ENCODE measurements at regions not wholly inside any gene's neighbourhood (a gene's known extent, or its start where the extent isn't known, plus 50 kb on each side); places are given as distances from the start of the nearest gene placed in this dataset.

- TF ChIP-seq CTCF (IDR thresholded peaks at IDR 0.05) = no peak
- no peak for TF ChIP-seq POLR2A (IDR thresholded peaks at IDR 0.05)
Observed at GRCh38 chr18:40452599-40452998, 1502.4 kb upstream of the PIK3C3 start.

Data from testis (tissue), 2 donors.